NCI-H2081 (cell line): ENCODE measurements at regions not wholly inside any gene's neighbourhood (a gene's known extent, or its start where the extent isn't known, plus 50 kb on each side); places are given as distances from the start of the nearest gene placed in this dataset.
"Not testable (repeated sequence)": the region's sequence is repeated elsewhere in the genome, so short reads cannot be mapped to it uniquely, and the experiment has no call there.

Source experiments
- DNase-seq, 2 experiments: peaks; one replicate each; lab custom pipeline; 2025; lab: John Stamatoyannopoulos, UW

GRCh38 chr6:91075244-91075976 is 488.5 kb upstream of the MAP3K7 start:
- DNase-seq: no peak

GRCh38 chr6:91063362-91063761 is 476.5 kb upstream of the MAP3K7 start:
- no peak for DNase-seq

- DNase-seq: no peak
Measured at GRCh38 chr6:91057689-91058088, 470.8 kb upstream of the MAP3K7 start.

- DNase-seq: no peak
Measured at GRCh38 chr6:91055959-91056358, 469.1 kb upstream of the MAP3K7 start.

GRCh38 chr6:91052473-91053450 is 465.9 kb upstream of the MAP3K7 start:
- not testable (repeated sequence) for DNase-seq

GRCh38 chr6:91045161-91045560 is 458.3 kb upstream of the MAP3K7 start:
- peak in 1 of 2 experiments; percentile 4 for DNase-seq

GRCh38 chr6:91043751-91044150 is 456.9 kb upstream of the MAP3K7 start:
- DNase-seq: no peak

GRCh38 chr6:91042656-91043055 is 455.8 kb upstream of the MAP3K7 start:
- DNase-seq: no peak

GRCh38 chr6:91033964-91034363 is 447.1 kb upstream of the MAP3K7 start:
- no peak for DNase-seq

- DNase-seq: no peak
Measured at GRCh38 chr6:91031581-91031980, 444.7 kb upstream of the MAP3K7 start.

- peak; percentile 1 to 31 for DNase-seq
Measured at GRCh38 chr6:91029211-91029610, 442.3 kb upstream of the MAP3K7 start.

- DNase-seq: no peak
Measured at GRCh38 chr6:91023529-91023928, 436.7 kb upstream of the MAP3K7 start.

GRCh38 chr6:91020744-91021143 is 433.9 kb upstream of the MAP3K7 start:
- no peak for DNase-seq

GRCh38 chr6:91018586-91018985 is 431.7 kb upstream of the MAP3K7 start:
- no peak for DNase-seq

- peak in 1 of 2 experiments; percentile 4 for DNase-seq
Measured at GRCh38 chr6:91013511-91013910, 426.6 kb upstream of the MAP3K7 start.

GRCh38 chr6:90997076-90997475 is 410.2 kb upstream of the MAP3K7 start:
- peak in 1 of 2 experiments; percentile 29 for DNase-seq

GRCh38 chr6:90993770-90994169 is 406.9 kb upstream of the MAP3K7 start:
- no peak for DNase-seq

GRCh38 chr6:90989763-90990162 is 402.9 kb upstream of the MAP3K7 start:
- DNase-seq: no peak

- DNase-seq: no peak
Measured at GRCh38 chr6:90984066-90984465, 397.2 kb upstream of the MAP3K7 start.

- DNase-seq: no peak
Measured at GRCh38 chr6:90983462-90983861, 396.6 kb upstream of the MAP3K7 start.

- no peak for DNase-seq
Measured at GRCh38 chr6:90982581-90982980, 395.7 kb upstream of the MAP3K7 start.

GRCh38 chr6:90982051-90982450 is 395.2 kb upstream of the MAP3K7 start:
- no peak for DNase-seq

GRCh38 chr6:90978046-90978445 is 391.2 kb upstream of the MAP3K7 start:
- no peak for DNase-seq
